Testis (tissue), 2 donors: ENCODE measurements at regions not wholly inside any gene's neighbourhood (a gene's known extent, or its start where the extent isn't known, plus 50 kb on each side); places are given as distances from the start of the nearest gene placed in this dataset.

Experiments
- DNase-seq: peaks from one replicate; pipeline ENCODE4 v3.0.0-alpha.2; 2019
- H3K27ac ChIP-seq, 2 donors: fragments of 200-600 bp; sonication (generic); one replicate each; pipeline ENCODE4 v1.5.1; 2019
- H3K27me3 ChIP-seq: fragments of 200-600 bp; sonication (generic); one replicate; pipeline ENCODE4 v1.5.1; 2019
- H3K36me3 ChIP-seq: fragments of 200-600 bp; sonication (generic); one replicate; pipeline ENCODE4 v1.5.1; 2017; ENCODE audit warnings: low read depth; ENCODE audit errors: missing control alignments
- H3K4me1 ChIP-seq: fragments of 200-600 bp; sonication (generic); one replicate; pipeline ENCODE4 v1.5.1; 2019
- H3K4me3 ChIP-seq, 2 donors: fragments of 200-600 bp; sonication (generic); one replicate each; pipeline ENCODE4 v1.5.1; 2017 to 2019
- H3K9me3 ChIP-seq: fragments of 200-600 bp; sonication (generic); one replicate; pipeline ENCODE4 v1.5.1; 2017
- POLR2A ChIP-seq: fragments of 450-650 bp; IDR thresholded peaks from one replicate; pipeline ENCODE4 v1.6.1; 2017; ENCODE audit warnings: antibody characterized with exemption, mild to moderate bottlenecking, moderate library complexity
- WGBS, 2 donors: methylation state at CpG; one replicate each; pipeline ENCODE4 v1.1.5; 2018; 5-methylcytosine and 5-hydroxymethylcytosine counted together
- intact Hi-C: fragments of 100-400 bp; cut with DNase I; formaldehyde crosslinking; loops from one replicate; pipeline ENCODE4 v1.15.1; 2023; ENCODE audit warnings: low total_unique reads
- TF ChIP-seq, protein P1 (sequence below), 3 experiments: fragments of 450-650 bp in 2 of 3; fragments of 200-600 bp in 1 of 3; sonication (generic) in 1 of 3; IDR thresholded peaks; one replicate each; pipeline ENCODE4 v1.5.1; 2016 to 2019; ENCODE audit warnings: antibody characterized with exemption in 3 of 3, mild to moderate bottlenecking in 2 of 3, moderate library complexity in 1 of 3

- Histone ChIP-seq H3K27me3 (no peaks in the 10 kb centered on the region), H3K4me3 (no peak overlapping the region), H3K9me3 (no peaks in the 10 kb centered on the region), H3K36me3 (no peaks in the 10 kb centered on the region), H3K4me1 (no peaks in the 10 kb centered on the region), H3K27ac (no peak overlapping the region)
- no peak for TF ChIP-seq POLR2A
- TF ChIP-seq, protein P1, sequence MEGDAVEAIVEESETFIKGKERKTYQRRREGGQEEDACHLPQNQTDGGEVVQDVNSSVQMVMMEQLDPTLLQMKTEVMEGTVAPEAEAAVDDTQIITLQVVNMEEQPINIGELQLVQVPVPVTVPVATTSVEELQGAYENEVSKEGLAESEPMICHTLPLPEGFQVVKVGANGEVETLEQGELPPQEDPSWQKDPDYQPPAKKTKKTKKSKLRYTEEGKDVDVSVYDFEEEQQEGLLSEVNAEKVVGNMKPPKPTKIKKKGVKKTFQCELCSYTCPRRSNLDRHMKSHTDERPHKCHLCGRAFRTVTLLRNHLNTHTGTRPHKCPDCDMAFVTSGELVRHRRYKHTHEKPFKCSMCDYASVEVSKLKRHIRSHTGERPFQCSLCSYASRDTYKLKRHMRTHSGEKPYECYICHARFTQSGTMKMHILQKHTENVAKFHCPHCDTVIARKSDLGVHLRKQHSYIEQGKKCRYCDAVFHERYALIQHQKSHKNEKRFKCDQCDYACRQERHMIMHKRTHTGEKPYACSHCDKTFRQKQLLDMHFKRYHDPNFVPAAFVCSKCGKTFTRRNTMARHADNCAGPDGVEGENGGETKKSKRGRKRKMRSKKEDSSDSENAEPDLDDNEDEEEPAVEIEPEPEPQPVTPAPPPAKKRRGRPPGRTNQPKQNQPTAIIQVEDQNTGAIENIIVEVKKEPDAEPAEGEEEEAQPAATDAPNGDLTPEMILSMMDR (IDR thresholded peaks at IDR 0.05), result no peak
- 60 to 61% methylated on average over 3 of the region's 3 CpGs for WGBS, 2 donors
- DNase-seq, result no peak
- intact Hi-C loops, result no loop called here
Observed at GRCh38 chr3:36318621-36319200, 61.6 kb upstream of the STAC start.

- 60 to 68% methylated on average over 1 of the region's 1 CpG for WGBS, 2 donors
- no peak for DNase-seq
- no peak overlapping the region for H3K27ac ChIP-seq
- H3K4me3 ChIP-seq, result no peak overlapping the region
- TF ChIP-seq POLR2A, result no peak
- TF ChIP-seq, protein P1 (IDR thresholded peaks at IDR 0.05), result no peak
- H3K4me1 ChIP-seq, result no peaks in the 10 kb centered on the region
- H3K36me3 ChIP-seq, result no peaks in the 10 kb centered on the region
- intact Hi-C loops, result no loop called here
- H3K9me3 ChIP-seq, result no peaks in the 10 kb centered on the region
- no peaks in the 10 kb centered on the region for H3K27me3 ChIP-seq
Observed at GRCh38 chr3:36319680-36320079, 60.6 kb upstream of the STAC start.
